ENCODE measurements at regions not wholly inside any gene's neighbourhood (a gene's known extent, or its start where the extent isn't known, plus 50 kb on each side); places are given as distances from the start of the nearest gene placed in this dataset.
"Not testable (repeated sequence)": the region's sequence is repeated elsewhere in the genome, so short reads cannot be mapped to it uniquely, and the experiment has no call there.

DNA sequence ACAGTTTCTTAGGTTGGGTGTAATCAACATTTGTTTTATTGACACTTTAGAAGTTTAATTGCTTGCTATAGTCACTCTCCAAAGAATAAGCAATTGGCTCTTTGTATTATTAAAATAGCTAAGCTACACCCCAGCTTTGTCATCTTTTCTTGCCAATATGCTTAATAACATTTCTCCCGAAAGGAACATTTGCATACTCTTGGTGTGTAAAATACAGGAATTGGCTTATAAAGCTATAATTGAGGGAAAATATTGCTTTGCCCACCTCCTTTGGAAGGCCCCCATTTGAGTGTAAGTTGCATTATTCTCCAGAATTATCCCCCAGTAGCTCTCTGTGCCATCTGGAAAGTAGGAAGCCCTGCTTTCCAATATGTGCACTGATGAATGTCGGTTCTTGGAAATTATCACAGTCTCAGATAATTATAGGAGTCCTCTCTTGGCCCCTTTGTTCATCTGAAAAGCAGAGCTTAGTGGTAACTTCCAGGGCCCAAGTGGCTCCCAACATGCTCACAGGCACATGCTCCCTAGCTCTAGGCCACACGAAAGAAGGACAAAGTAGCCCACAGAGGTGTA, 92.4 kb upstream of the B3GAT2 start:
- no peak for DNase-seq (ENCODE audit: low read depth, low spot score)
- no peak overlapping the region for H3K27ac ChIP-seq

DNA sequence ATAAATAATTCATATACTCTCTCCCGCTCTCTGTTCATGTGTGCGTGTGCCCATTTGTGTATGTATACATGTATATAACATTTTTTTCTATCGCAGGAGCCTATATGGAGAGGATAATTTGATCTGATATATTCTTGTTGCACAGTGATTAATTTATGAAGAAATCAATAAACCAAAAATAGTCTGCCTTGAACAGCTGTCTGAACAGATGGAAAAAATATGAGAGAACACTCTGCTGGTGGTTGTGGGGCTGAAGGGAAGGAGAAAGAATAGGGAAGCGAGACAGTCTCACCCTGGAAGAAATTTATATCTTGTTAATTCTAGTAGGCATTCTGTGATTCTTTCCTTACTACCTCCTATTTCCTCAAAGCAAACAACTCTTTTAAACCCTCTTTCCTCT, 96.6 kb upstream of the B3GAT2 start:
- no peak for DNase-seq (ENCODE audit: low read depth, low spot score)

DNA sequence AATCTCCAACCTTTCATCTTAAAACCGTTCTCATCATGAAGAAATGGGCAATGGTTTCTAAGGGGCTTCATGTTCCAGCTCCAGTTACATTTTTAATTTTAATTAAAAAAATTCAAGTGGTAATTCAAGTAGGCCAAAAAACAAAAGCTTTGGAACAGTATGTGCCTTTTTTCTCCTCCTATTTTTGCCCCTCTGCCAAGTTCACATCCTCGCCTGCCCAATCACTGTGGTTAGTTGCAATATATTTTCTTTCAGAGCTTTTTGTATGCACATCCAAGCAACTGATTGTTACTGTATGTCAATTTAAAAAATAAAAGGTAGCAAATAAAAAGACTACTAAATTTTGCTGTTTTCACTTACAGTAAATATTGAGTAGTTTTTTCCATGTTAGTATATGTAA, 99.8 kb upstream of the B3GAT2 start:
- no peak for DNase-seq (ENCODE audit: low read depth, low spot score)
- H3K27ac ChIP-seq: no peak overlapping the region

More for the DNA sequence above, 96.6 kb upstream of the B3GAT2 start:
- H3K27ac ChIP-seq: no peak overlapping the region

DNA sequence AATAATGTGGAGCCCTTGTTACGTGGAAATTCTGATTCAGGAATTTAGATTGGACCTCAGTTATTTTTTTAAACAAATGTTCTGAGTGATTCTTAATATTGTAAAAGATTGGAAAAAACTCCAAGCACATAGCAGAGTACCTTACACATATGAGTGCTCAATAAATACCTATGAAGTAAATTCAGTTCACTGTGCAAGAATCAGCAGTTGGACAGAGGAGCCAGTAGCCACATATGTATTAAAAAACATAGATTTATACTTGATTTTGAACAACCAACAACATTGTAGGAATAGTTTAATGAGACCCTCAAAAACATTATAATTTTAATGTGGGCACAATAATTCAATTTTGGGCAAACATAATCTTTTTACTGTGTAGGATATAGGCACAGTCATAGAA, 109.3 kb upstream of the B3GAT2 start:
- no peak for DNase-seq (ENCODE audit: low read depth, low spot score)
- no peak overlapping the region for H3K27ac ChIP-seq

DNA sequence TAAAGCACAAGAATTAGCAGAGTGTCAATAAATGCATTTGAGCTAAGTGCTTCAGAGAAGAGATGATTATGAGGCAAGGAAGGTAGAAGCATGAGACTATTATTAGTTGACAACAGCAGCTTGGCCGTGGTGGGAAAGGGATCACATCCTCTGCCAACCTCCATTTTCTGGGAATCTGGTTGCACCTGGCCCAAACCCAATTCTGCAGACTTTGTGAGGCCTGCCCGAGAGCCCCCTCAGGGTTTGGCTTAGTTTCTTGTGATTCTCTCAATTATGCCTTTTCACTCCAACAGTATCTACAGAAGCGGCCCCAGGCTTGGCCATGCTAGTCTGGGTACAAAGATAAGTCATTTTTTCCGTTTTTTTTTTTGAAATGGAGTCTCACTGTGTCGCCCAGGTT, 111.0 kb upstream of the B3GAT2 start:
- no peak for DNase-seq (ENCODE audit: low read depth, low spot score)
- H3K27ac ChIP-seq: no peak overlapping the region

DNA sequence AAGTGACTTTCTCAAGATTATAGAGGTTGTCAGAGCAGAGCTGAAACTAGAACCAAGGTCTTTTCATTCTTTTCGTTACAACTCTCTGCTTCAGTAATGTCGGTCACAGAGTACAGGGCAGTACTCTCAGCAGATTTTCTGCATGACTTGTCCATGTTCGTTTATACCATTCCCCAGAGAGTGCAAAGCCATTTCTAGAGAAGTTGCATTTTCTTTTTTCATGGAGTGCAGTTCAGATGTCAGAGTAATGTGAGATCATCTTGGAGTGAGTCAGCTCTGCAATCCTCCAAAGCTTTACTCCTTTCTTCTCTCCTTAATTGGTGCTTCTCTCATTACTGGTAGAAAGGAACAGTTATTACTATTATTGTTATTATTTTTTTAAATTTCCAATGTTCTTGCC, 115.6 kb upstream of the B3GAT2 start:
- no peak for DNase-seq (ENCODE audit: low read depth, low spot score)
- no peak overlapping the region for H3K27ac ChIP-seq

DNA sequence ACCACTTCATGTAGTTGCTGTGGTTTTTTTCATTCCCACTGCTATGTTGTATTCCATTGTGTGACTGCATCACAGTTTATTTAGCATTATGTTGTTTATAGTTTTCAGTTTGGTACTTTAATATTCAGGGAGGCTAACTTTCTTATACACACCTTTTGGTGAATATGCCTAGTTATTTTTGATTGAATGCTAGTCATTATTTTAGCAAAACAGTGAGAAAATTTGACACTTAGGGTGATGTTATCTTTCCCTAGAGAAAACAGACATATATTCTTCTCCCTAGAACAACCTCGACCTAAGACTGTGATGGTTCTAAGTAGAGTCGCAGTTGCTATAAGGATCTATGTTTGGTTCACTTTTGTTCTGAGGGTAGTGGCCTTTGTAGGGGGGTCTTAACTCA, 120.8 kb upstream of the B3GAT2 start:
- no peak for DNase-seq (ENCODE audit: low read depth, low spot score)
- H3K27ac ChIP-seq: no peak overlapping the region

DNA sequence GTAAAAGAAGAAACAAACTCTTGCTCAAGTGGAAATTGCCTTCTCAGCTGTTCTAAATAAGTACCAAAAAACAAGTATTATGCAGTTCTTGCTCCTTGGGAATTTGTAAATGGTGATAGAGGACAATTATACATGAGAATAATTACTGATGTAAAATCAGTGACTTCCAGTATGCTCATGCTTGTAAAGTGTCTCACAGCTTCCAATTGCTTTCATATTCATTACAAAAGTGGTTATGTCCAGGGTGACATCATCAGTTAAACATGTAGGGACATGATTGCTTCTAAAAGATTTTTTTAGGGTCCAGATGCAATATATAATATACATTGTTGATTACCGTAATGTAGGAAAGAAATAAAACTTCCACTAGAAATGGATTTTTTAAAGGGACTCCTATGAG, 122.8 kb upstream of the B3GAT2 start:
- DNase-seq (ENCODE audit: low read depth, low spot score): no peak

DNA sequence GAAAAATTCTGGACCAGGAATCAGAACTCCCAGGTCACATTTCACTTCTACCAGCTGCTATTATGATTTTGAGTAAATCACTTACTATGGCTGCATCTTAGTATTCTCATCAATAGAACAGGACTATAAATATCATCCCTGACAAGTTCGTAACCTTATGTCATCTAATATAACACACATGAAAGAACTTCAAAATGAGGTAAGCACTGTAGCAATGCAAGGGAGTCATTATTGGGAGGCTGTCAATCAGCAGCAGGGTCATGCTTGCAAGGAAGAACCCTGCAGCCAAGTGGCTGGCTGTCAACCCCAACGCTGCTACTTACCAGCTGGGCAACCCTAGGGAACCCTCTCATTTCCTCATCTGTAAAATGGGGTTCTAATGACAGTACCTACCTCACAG, 123.3 kb upstream of the B3GAT2 start:
- no peak for DNase-seq (ENCODE audit: low read depth, low spot score)
- no peak overlapping the region for H3K27ac ChIP-seq

More for the DNA sequence above, 122.8 kb upstream of the B3GAT2 start:
- H3K27ac ChIP-seq: no peak overlapping the region

DNA sequence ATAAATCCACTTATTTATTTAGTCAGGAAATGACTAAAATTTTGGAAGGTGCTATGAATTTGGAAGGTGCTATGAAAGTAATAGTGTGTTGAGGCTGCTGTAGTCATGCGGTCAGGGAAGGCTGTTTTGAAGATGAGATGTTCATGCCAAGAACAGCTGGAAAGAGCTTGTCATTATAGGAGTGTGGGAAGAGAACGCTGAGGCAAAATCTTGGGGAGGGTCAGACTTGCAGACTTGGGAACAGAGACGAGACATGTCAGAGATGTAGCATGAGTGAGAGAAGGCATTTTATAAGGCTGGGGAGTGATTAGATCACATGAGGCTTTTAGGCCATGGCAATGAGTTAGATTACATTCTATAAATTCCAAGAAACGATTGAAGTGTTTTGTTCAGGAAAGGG, 124.0 kb upstream of the B3GAT2 start:
- no peak overlapping the region for H3K27ac ChIP-seq
- no peak for DNase-seq (ENCODE audit: low read depth, low spot score)

DNA sequence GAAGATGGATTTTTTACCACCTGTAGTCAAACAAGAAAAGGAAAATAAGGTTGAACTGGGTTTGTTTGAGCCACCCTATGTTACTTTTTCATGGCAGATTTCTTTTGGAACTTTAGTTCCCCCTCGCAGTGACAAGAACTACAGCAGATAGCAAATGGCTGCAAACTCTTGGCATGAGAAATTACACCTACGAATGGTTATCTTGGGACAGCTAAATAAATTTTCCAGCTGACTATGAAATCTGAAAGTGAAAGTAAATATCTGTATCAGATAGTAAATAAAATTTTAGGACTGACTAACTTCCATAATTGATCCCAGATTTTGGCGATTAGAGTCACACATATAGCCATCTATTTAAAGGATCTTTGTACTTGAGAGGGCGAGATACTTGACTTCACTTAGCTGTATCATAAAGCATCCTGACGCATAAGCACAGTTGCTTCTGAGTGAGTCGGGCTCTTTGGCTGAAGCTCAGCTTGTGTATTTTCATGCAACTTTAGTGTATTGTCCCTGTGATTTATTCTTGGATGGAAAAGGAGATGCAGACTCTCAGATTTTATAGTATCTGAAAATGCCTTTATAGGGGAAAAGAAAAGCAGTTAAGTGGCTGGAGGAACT, 125.3 kb upstream of the B3GAT2 start:
- H3K27ac ChIP-seq: no peak overlapping the region
- DNase-seq (ENCODE audit: low read depth, low spot score): no peak

DNA sequence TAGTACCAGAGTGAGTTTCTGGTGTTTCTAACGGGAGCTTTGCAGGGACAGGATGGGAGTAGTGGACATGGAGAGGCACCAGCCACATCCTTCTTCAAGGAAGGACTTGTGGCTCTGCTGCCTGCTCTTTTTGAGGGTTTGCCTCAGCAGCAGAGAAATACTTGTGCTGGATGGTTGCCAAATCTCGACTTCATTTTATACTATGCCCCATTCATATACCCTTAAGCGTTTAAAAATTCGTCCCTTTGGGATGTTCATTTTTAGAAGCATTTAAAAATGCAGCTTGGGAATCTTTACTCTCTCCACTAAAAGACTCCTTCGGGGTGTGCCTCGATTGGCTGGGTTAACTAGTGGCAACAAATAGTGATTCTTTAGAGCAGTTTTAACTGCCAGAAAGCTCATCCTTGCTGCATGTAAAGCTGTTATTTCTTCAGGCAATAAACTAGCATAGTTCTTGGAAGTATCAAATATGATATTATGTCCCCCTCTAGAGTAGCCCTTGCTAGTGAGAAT, 126.5 kb upstream of the B3GAT2 start:
- DNase-seq (ENCODE audit: low read depth, low spot score): no peak
- H3K27ac ChIP-seq: no peak overlapping the region

DNA sequence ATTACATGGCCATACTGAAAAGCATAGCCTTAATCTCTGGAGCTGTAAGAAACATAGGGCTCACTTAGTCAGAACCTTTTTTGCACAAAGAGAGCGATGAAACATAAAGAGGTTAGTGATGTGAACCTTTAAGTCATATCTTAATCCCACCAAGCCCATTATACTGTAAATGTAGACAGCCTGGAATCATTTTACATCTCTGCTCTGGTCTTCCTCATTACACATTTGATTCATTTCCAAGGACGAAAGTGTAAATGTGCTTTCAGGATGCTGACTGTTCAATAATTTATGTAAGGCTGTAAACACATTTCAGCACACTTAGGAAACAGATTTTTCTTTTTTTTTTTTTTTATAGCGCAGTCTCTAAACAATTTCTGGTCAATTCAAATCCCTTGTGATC, 131.3 kb upstream of the B3GAT2 start:
- H3K27ac ChIP-seq: no peak overlapping the region
- DNase-seq (ENCODE audit: low read depth, low spot score): no peak

DNA sequence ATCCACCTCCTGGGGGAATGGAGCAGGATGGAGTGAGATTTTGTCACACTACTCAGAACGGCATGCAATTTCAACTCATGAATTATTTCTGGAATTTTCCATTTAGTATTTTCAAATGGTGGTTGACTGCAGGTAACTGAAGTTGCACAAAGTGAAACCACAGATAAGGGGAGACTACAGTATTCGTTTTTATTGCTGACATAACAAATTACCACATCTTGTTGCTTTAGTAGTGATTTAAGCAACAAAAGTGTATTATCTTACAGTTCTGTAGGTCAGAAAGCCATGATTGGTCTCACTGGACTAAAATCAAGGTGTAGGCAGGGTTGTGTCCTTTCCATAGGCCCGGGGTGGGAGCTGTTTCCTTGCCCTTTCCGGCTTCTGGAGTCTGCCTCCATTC, 133.4 kb upstream of the B3GAT2 start:
- no peak for DNase-seq (ENCODE audit: low read depth, low spot score)
- H3K27ac ChIP-seq: no peak overlapping the region

DNA sequence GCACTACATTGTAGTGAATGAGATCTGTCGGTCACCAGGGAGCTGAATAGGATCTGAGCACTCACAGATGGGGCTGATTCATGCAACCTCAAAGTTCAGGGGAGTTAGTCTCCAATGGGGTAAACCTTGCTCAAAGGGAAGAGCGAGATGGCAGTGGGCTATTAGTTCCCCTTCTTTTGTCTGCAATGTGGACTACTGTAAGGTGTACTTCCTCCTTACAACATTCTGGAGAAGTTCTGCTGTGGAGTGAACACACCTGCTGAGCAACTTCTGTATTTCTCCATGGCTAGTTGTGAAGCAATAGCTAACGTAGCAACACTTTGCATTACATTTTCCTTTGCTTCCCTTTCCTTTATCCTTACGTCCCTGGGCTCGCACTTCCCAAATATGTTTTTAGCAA, 134.3 kb upstream of the B3GAT2 start:
- no peak overlapping the region for H3K27ac ChIP-seq
- DNase-seq (ENCODE audit: low read depth, low spot score): no peak

DNA sequence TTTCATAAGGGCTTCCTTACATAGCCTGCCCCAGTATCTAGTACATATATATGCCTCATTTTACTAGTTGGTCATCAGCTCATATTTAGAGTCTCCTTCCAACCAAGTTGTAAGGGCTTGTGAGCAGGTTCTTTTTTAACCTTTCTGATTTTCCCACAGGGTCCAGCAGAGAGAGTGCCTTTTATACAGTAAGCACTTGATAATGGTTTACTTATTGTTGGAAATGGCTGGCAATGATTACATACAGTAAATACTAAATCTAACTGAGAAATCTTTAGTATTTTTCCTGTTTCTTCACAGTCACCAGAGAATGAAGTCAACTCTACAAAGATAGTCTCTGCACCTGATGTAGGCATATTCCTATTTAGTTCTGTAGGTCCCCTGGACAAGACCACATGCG, 135.1 kb upstream of the B3GAT2 start:
- H3K27ac ChIP-seq: no peak overlapping the region
- DNase-seq (ENCODE audit: low read depth, low spot score): no peak

DNA sequence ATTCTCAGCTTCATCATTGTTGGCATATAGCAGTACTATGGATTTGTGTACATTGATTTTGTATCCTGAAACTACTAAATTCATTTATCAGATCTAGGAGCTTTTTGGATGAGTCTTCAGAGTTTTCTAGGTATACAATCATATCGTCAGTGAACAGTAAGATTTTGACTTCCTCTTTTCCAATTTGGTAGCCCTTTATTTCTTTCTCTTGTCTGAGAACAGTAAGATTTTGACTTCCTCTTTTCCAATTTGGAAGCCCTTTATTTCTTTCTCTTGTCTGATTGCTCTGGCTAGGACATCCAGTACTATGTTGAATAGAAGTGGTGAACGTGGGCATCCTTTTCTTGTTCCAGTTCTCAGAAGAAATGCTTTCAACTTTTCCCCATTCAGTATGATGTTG, 140.4 kb upstream of the B3GAT2 start:
- H3K27ac ChIP-seq; DNase-seq (ENCODE audit: low read depth, low spot score): not testable (repeated sequence)

DNA sequence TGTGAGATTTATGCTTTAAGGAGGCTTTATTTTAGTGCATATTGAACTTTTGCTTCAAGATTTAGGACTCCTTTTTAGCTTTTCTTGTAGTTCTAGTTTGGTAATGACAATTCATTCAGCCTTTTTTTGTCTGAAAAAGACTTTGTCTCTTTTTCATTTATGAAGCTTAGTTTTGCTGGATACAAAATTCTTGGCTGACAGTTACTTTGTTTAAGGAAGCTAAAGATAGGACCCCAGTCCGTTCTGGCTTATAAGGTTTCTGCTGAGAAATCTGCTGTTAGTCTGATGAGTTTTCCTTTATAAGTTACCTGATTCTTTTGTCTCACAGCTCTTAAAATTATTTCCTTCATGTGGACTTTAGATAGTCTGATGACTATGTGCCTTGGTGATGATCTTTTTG, 142.8 kb upstream of the B3GAT2 start:
- DNase-seq (ENCODE audit: low read depth, low spot score): no peak

DNA sequence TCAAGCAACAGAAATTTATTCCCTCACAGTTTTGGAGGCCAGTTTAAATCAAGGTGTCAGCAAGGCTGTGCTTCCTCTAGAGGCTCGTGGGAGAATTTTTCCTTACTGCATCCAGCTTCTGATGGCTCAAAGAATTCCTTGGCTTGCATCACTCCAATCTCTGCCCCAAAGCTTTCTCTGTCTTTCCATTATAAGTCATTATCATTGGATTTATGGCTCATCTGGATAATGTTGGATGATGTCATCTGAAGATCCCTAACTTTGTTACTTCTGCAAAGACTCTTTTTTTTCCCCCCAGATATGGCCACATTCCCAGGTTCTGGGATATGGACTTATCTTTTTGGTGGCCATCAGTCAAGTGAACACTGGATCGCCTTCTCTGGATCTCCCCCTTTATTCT, 146.3 kb upstream of the B3GAT2 start:
- no peak overlapping the region for H3K27ac ChIP-seq
- DNase-seq (ENCODE audit: low read depth, low spot score): no peak

More for the DNA sequence above, 142.8 kb upstream of the B3GAT2 start:
- no peak overlapping the region for H3K27ac ChIP-seq

DNA sequence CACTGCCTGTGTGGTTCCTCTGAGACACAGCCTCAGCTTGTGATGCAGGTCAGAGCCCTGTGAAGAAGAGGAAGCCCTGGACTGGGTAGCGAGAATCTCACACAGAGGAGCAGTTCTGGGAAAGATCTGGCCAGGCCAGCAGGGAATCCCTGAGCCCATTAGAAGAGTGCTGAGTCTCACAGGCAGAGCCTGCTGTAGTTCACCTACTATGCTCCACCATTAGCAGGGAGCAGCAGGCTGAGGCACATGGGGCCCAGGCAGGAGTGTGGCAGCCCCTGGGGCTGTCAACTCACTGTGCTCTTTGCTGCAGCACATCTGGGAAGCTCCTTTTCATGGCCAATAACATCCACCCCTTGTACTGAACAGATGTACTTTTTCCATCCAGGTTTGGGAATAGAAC, 146.8 kb upstream of the B3GAT2 start:
- DNase-seq (ENCODE audit: low read depth, low spot score): no peak
- H3K27ac ChIP-seq: no peak overlapping the region

DNA sequence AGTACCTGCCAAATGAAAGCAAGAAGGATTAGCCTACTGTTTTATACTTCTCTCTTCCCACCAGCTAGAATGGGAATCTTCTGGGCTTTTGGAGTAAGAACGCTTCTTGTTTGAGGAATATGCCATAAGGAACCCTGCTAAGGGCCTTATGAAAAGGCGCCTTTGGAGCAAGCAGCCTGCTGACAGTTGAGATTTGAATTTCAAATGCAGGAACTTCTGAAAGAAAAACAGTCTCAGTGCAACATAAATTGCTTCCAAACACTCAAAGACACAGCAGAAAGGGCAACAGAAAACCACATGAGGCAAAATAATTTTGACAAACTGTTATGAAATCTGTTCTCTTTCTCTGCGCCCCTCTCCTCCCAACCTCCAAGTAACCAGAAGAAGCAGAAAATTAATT, 149.4 kb upstream of the B3GAT2 start:
- no peak for DNase-seq (ENCODE audit: low read depth, low spot score)
- H3K27ac ChIP-seq: no peak overlapping the region

DNA sequence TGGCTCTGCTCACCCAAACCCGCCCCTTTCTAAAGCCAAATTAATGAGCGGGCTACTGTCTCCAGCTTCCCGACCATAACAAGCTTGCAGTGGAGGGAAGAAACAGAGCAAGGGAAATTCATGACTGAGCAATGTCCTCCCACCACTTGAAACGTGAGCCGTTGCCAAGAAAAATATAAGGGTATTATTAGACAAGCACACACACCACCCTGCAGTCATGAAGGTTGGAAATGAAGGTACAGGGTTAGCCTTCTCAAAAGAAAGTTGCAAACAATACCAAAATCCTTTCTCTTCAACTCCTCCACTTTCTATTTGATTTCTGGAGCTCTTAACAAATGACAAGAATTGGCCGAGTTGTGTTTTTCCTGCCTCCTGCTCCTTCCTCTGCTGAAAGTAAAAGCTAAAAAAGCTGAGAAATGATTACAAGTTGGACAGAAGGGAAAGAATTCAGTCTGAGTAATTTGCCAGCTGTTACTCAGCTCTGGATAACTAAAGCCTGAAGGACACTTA, 151.1 kb upstream of the B3GAT2 start:
- H3K27ac ChIP-seq: no peak overlapping the region
- DNase-seq (ENCODE audit: low read depth, low spot score): peak; percentile 22

All from epithelial cell of prostate (primary cell).